ENCODE measurements at regions not wholly inside any gene's neighbourhood (a gene's known extent, or its start where the extent isn't known, plus 50 kb on each side); places are given as distances from the start of the nearest gene placed in this dataset.
A peak's percentile ranks its signal among the peaks of the same experiment; 100 is the strongest.

- Histone ChIP-seq H3K27me3 (replicated peaks in 1 of 2; ENCODE audit: control insufficient read depth in 2 of 2, insufficient read depth in 2 of 2, low read length in 1 of 2) (no peaks in the 10 kb centered on the region), H3K4me2 (ENCODE audit: control insufficient read depth, insufficient read depth) (no peak overlapping the region), H4K20me1 (ENCODE audit: control insufficient read depth, insufficient read depth) (no peaks in the 10 kb centered on the region), H3K4me3 (no peak overlapping the region), H2AFZ (ENCODE audit: control insufficient read depth, low read depth, low read length) (no peak overlapping the region), H3K36me3 (ENCODE audit: control insufficient read depth in 2 of 2, insufficient read depth in 2 of 2, low read length in 1 of 2) (no peaks in the 10 kb centered on the region), H3K4me1 (ENCODE audit: control insufficient read depth, insufficient read depth, low read length) (no peaks in the 10 kb centered on the region), H3K9me3 (replicated peaks; ENCODE audit: control insufficient read depth, insufficient read depth, low read length) (no peaks in the 10 kb centered on the region), H3K79me2 (ENCODE audit: control insufficient read depth, insufficient read depth, low read length) (no peaks in the 10 kb centered on the region), H3K9ac (ENCODE audit: control insufficient read depth, insufficient read depth, low read length) (no peak overlapping the region), H3K27ac (ENCODE audit: control insufficient read depth, insufficient read depth) (no peak overlapping the region)
- FAIRE-seq (no peak), ATAC-seq (peak; percentile 74), DNase-seq (ENCODE audit: low read depth, low spot score) (no peak)
- ChIA-PET CTCF (no interaction called here), RAD21 (ENCODE audit: unreplicated experiment) (no interaction called here), POLR2A (no interaction called here), SMC1A (ENCODE audit: uncharacterized antibody, unreplicated experiment) (no interaction called here)
- no peak for TF ChIP-seq POU2F2 (IDR thresholded peaks at IDR 0.05; ENCODE audit: borderline replicate concordance, low read depth, low read length)
- no peak for TF ChIP-seq PKNOX1 (IDR thresholded peaks at IDR 0.05)
- no peak for TF ChIP-seq STAT1 (conservative IDR thresholded peaks at IDR 0.05)
- TF ChIP-seq POLR2A (IDR thresholded peaks at IDR 0.05; ENCODE audit: low read depth, low read length): no peak
- no peak for TF ChIP-seq NR2C1 (IDR thresholded peaks at IDR 0.05)
- TF ChIP-seq SMAD1 (IDR thresholded peaks at IDR 0.05; ENCODE audit: low read depth, partially characterized antibody): no peak
- no peak for TF ChIP-seq SIN3A (IDR thresholded peaks at IDR 0.05; ENCODE audit: low read depth, low read length)
- no peak for TF ChIP-seq ZBTB33 (IDR thresholded peaks at IDR 0.05)
- TF ChIP-seq BCL3 (IDR thresholded peaks at IDR 0.05; ENCODE audit: borderline replicate concordance, insufficient read depth, low read depth, low read length, poor library complexity, severe bottlenecking): no peak
- intact Hi-C loops (cut with micrococcal nuclease; ENCODE audit: unreplicated experiment): no loop called here
- 60% methylated on average over 3 of the region's 3 CpGs for WGBS (ENCODE audit: insufficient coverage, insufficient replicate concordance, low lambda C conversion rate, missing lambda C conversion rate)
- no TSS peak for BruUV-seq (replicated peaks)
- in situ Hi-C loops (cut with MboI): no loop called here
These were observed 649.2 kb downstream of the ZPLD1 start for GRCh38 chr3:103083848-103084631.
